A673 (cell line): ENCODE measurements at regions not wholly inside any gene's neighbourhood (a gene's known extent, or its start where the extent isn't known, plus 50 kb on each side); places are given as distances from the start of the nearest gene placed in this dataset.

ENCODE experiments used
- EZH2 ChIP-seq: fragments of 200-600 bp; sonication (generic); IDR thresholded peaks from 2 replicates; pipeline ENCODE4 v1.6.1; 2017; ENCODE audit warnings: borderline replicate concordance, low read depth, mild to moderate bottlenecking, mixed read lengths, antibody characterized with exemption, low read length; ENCODE audit not compliant: poor library complexity, severe bottlenecking
- TF ChIP-seq, protein P1 (sequence below): fragments of 300-800, 200-600 bp; sonication (generic); conservative IDR thresholded peaks from 2 replicates; pipeline ENCODE4 v1.5.1; 2017; ENCODE audit warnings: low read depth, mild to moderate bottlenecking, antibody characterized with exemption, low read length, moderate library complexity, mixed read lengths

DNA sequence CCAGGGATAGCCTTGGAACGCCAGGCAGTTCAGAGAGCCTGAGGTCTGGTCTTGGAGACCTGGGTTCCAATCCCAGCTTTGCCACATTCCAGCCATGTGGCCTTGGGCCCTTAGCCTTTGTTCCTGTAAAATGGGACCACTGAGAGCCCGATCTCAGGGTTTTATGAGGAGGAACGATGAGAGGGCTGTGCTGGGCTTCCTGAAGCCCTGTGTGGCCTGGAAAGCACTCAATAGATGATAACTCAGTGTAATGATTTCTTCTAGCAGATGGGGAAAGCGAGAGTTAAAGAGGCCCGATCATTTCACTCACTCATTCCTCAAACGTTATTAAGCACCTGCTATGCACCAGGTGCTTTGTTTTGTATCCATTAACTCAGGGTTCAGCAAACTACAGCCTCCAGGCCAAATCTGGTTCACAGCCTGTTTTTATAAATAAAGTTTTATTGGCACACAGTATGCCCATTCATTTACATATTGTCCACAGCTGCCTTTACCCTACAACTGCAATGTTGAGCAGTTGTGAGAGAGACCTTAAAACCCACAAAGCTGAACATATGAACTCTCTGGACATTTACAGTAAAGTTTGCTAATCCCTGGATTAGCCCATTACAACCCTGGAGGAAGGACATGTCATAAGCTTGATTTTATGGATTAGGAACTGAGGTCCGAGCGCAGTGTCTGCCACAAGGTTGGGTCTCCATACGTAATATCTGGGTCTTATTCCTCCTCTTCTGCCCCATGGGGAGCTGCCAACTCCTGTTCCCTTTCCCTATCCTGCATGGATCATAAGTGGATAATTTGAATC lies 90.4 kb downstream of the CEBPB start:
- TF ChIP-seq, protein P1, sequence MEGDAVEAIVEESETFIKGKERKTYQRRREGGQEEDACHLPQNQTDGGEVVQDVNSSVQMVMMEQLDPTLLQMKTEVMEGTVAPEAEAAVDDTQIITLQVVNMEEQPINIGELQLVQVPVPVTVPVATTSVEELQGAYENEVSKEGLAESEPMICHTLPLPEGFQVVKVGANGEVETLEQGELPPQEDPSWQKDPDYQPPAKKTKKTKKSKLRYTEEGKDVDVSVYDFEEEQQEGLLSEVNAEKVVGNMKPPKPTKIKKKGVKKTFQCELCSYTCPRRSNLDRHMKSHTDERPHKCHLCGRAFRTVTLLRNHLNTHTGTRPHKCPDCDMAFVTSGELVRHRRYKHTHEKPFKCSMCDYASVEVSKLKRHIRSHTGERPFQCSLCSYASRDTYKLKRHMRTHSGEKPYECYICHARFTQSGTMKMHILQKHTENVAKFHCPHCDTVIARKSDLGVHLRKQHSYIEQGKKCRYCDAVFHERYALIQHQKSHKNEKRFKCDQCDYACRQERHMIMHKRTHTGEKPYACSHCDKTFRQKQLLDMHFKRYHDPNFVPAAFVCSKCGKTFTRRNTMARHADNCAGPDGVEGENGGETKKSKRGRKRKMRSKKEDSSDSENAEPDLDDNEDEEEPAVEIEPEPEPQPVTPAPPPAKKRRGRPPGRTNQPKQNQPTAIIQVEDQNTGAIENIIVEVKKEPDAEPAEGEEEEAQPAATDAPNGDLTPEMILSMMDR, result no peak
- TF ChIP-seq EZH2, result no peak
